H9 (cell line): ENCODE measurements at regions not wholly inside any gene's neighbourhood (a gene's known extent, or its start where the extent isn't known, plus 50 kb on each side); places are given as distances from the start of the nearest gene placed in this dataset.
"Not testable (repeated sequence)": the region's sequence is repeated elsewhere in the genome, so short reads cannot be mapped to it uniquely, and the experiment has no call there.

Experiments used
- DNase-seq: peaks from one replicate; pipeline ENCODE4 v3.0.0-alpha.2; 2017
- H2AFZ ChIP-seq: one replicate; pipeline ENCODE4 v1.6.1; 2013; ENCODE audit warnings: mild to moderate bottlenecking, low read length, control low read depth, moderate library complexity
- H2AK5ac ChIP-seq: 2 replicates; pipeline ENCODE4 v1.6.1; 2013; ENCODE audit warnings: low read length, control low read depth, mixed read lengths; ENCODE audit not compliant: insufficient read length
- H2BK120ac ChIP-seq: one replicate; pipeline ENCODE4 v1.6.1; 2013; ENCODE audit warnings: low read depth, mild to moderate bottlenecking, low read length, control low read depth, inconsistent platforms; ENCODE audit not compliant: poor library complexity, severe bottlenecking
- H2BK12ac ChIP-seq: 2 replicates; pipeline ENCODE4 v1.6.1; 2013; ENCODE audit warnings: low read length, control low read depth, mixed read lengths, low read depth; ENCODE audit not compliant: insufficient read length
- H2BK15ac ChIP-seq: 2 replicates; pipeline ENCODE4 v1.6.1; 2013; ENCODE audit warnings: low read depth, low read length, control low read depth
- H2BK20ac ChIP-seq: one replicate; pipeline ENCODE4 v1.6.1; 2013; ENCODE audit warnings: low read depth, mild to moderate bottlenecking, low read length, control low read depth, inconsistent platforms; ENCODE audit not compliant: poor library complexity, severe bottlenecking
- H2BK5ac ChIP-seq: 2 replicates; pipeline ENCODE4 v1.6.1; 2013; ENCODE audit warnings: low read length, control low read depth, mixed read lengths; ENCODE audit not compliant: insufficient read length
- H3K14ac ChIP-seq: 2 replicates; pipeline ENCODE4 v1.6.1; 2013; ENCODE audit warnings: low read length, control low read depth; ENCODE audit not compliant: insufficient read depth
- H3K18ac ChIP-seq: 2 replicates; pipeline ENCODE4 v1.6.1; 2013; ENCODE audit warnings: low read depth, mild to moderate bottlenecking, mixed read lengths, low read length, control low read depth; ENCODE audit not compliant: insufficient read length
- H3K23ac ChIP-seq: 2 replicates; pipeline ENCODE4 v1.6.1; 2013; ENCODE audit warnings: low read length, control low read depth, mixed read lengths, low read depth; ENCODE audit not compliant: insufficient read length
- H3K23me2 ChIP-seq: 2 replicates; pipeline ENCODE4 v1.6.1; 2013; ENCODE audit warnings: low read depth, mild to moderate bottlenecking, mixed read lengths, low read length, control low read depth; ENCODE audit not compliant: insufficient read length, poor library complexity, severe bottlenecking
- H3K27ac ChIP-seq: 2 replicates; pipeline ENCODE4 v1.5.1; 2013; ENCODE audit warnings: low read length, control low read depth, mixed read lengths, low read depth; ENCODE audit not compliant: insufficient read length
- H3K27me3 ChIP-seq: 2 replicates; pipeline ENCODE4 v1.6.1; 2013; ENCODE audit warnings: low read length, control low read depth, inconsistent platforms; ENCODE audit not compliant: insufficient read depth
- H3K4ac ChIP-seq: 2 replicates; pipeline ENCODE4 v1.6.1; 2013; ENCODE audit warnings: low read depth, mild to moderate bottlenecking, control low read depth, inconsistent platforms, low read length, moderate library complexity
- H3K4me1 ChIP-seq: 2 replicates; pipeline ENCODE4 v1.6.1; 2013; ENCODE audit warnings: low read length, control low read depth, inconsistent platforms; ENCODE audit not compliant: insufficient read depth
- H3K4me2 ChIP-seq: 2 replicates; pipeline ENCODE4 v1.6.1; 2013; ENCODE audit warnings: low read length, control low read depth, mixed read lengths; ENCODE audit not compliant: insufficient read length, insufficient read depth
- H3K56ac ChIP-seq: 2 replicates; pipeline ENCODE4 v1.6.1; 2013; ENCODE audit warnings: low read depth, mild to moderate bottlenecking, mixed read lengths, low read length, control low read depth; ENCODE audit not compliant: insufficient read length
- H3K79me1 ChIP-seq: 2 replicates; pipeline ENCODE4 v1.6.1; 2013; ENCODE audit warnings: low read depth, mild to moderate bottlenecking, moderate library complexity, low read length, control low read depth, inconsistent platforms; ENCODE audit not compliant: insufficient read depth, poor library complexity, severe bottlenecking
- H3K79me2 ChIP-seq: 2 replicates; pipeline ENCODE4 v1.6.1; 2013; ENCODE audit warnings: low read length, control low read depth, inconsistent platforms; ENCODE audit not compliant: insufficient read depth
- H3K9ac ChIP-seq: 2 replicates; pipeline ENCODE4 v1.6.1; 2013; ENCODE audit warnings: low read length, control low read depth, mixed read lengths; ENCODE audit not compliant: insufficient read length; ENCODE audit errors: extremely low read depth
- H3K9me3 ChIP-seq: one replicate; pipeline ENCODE4 v1.6.1; 2013; ENCODE audit warnings: low read depth, low read length, inconsistent platforms; ENCODE audit not compliant: control insufficient read depth
- H3T11ph ChIP-seq: one replicate; pipeline ENCODE4 v1.6.1; 2013; ENCODE audit warnings: mild to moderate bottlenecking, low read length, control low read depth, inconsistent platforms
- H4K20me1 ChIP-seq: one replicate; pipeline ENCODE4 v1.6.1; 2013; ENCODE audit not compliant: control insufficient read depth, insufficient read length, insufficient read depth
- H4K5ac ChIP-seq: 2 replicates; pipeline ENCODE4 v1.6.1; 2013; ENCODE audit warnings: low read depth, mild to moderate bottlenecking, mixed read lengths, low read length, control low read depth; ENCODE audit not compliant: insufficient read length
- H4K8ac ChIP-seq: replicated peaks from 2 replicates; pipeline ENCODE4 v1.6.1; 2013; ENCODE audit warnings: low read length, control low read depth, mixed read lengths, low read depth; ENCODE audit not compliant: insufficient read length
- H4K91ac ChIP-seq: 2 replicates; pipeline ENCODE4 v1.6.1; 2013; ENCODE audit warnings: low read depth, mild to moderate bottlenecking, moderate library complexity, mixed read lengths, low read length, control low read depth; ENCODE audit not compliant: insufficient read length
- H3K27ac Mint-ChIP-seq, 3 experiments: 2 replicates in 2 of 3; 3 replicates in 1 of 3; pipeline ENCODE4 v1.8.0; 2020 to 2021; ENCODE audit warnings: mixed read lengths in 3 of 3, mild to moderate bottlenecking in 1 of 3, moderate library complexity in 1 of 3
- H3K27me3 Mint-ChIP-seq: 2 replicates; pipeline ENCODE4 v1.8.0; 2021; ENCODE audit warnings: low read depth, mild to moderate bottlenecking, moderate library complexity, mixed read lengths
- H3K36me3 Mint-ChIP-seq, 3 experiments: 2 replicates in 2 of 3; 3 replicates in 1 of 3; pipeline ENCODE4 v1.8.0; 2020 to 2021; ENCODE audit warnings: low read depth in 3 of 3, mixed read lengths in 3 of 3; ENCODE audit not compliant: insufficient read depth in 1 of 3
- H3K4me1 Mint-ChIP-seq, 2 experiments: 2 replicates each; pipeline ENCODE4 v1.8.0; 2020; ENCODE audit warnings: mixed read lengths in 2 of 2
- H3K4me3 Mint-ChIP-seq, 2 experiments: 2 replicates in 1 of 2; 3 replicates in 1 of 2; pipeline ENCODE4 v1.8.0; 2020 to 2021; ENCODE audit warnings: mild to moderate bottlenecking in 2 of 2, mixed read lengths in 2 of 2, moderate library complexity in 1 of 2
- H3K9me3 Mint-ChIP-seq, 2 experiments: 2 replicates in 1 of 2; 3 replicates in 1 of 2; pipeline ENCODE4 v1.8.0; 2020; ENCODE audit warnings: mild to moderate bottlenecking in 2 of 2, mixed read lengths in 2 of 2, moderate library complexity in 1 of 2
- WGBS: extraction: QIAGEN DNeasy Blood & Tissue Kit; methylation state at CpG from one replicate; pipeline ENCODE4 v1.1.7; 2013; ENCODE audit warnings: missing lambda C conversion rate, low lambda C conversion rate, mixed read lengths; ENCODE audit not compliant: insufficient read length; ENCODE audit errors: extremely low coverage; 5-methylcytosine and 5-hydroxymethylcytosine counted together
- TF ChIP-seq, protein P1 (sequence below): fragments of 200-600 bp; sonication (generic); conservative IDR thresholded peaks from 3 replicates; pipeline ENCODE4 v1.8.0; 2021; ENCODE audit warnings: antibody characterized with exemption, mild to moderate bottlenecking

DNA sequence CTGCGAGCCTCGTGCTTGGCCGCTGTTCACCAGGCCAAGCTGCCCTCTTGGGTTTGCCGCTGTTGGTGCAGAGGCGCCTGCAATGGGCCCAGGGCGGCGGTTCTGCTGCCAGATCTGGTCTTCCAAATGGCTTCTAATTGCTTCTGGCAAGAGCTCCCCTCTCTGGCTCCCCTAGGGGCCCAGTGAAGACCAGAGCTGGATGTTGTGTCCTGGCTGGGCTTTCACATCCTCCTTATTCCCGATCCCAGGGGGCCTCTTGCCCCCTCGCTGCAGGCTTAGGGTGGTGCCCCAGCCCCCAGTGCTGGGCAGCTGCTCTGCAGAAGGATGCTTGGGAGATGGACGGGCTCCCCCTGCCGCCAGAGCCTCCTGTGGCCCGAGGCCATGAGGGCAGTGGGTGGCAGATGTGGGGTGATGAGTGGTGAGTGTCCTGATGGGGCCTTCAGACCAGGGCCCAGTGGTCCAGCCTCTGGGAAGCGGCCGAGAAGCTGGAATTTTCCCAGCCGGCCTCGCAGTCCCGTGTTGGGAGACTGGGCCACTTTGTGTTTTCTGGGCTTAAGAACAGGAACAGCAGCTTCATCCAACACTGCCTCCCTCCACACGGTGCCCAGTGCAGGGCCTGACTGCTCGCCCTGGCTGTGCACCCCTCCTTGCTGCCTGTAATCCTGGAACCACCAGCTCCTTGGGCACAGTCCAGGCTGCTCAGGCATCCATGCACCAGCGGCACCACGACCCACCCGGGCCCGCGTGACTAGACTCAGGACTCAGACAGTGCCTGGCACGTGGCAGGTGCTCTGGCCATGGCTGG is 194.8 kb downstream of the LAT start:
- H3K14ac ChIP-seq, H4K8ac ChIP-seq, H4K20me1 ChIP-seq, H3K9me3 ChIP-seq, H3K23ac ChIP-seq, H3K27me3 Mint-ChIP-seq, H2AK5ac ChIP-seq, H2BK12ac ChIP-seq, H3K4me2 ChIP-seq, H3K36me3 Mint-ChIP-seq, H3K56ac ChIP-seq, H2AFZ ChIP-seq, H2BK20ac ChIP-seq, H3K27ac Mint-ChIP-seq, H3K9ac ChIP-seq, H3K4me1 Mint-ChIP-seq, H3K4me1 ChIP-seq, H3K79me1 ChIP-seq, H3K9me3 Mint-ChIP-seq, H3K79me2 ChIP-seq, H3K18ac ChIP-seq, H3K27me3 ChIP-seq, H3K23me2 ChIP-seq, H4K91ac ChIP-seq, H2BK5ac ChIP-seq, H3T11ph ChIP-seq, H3K27ac ChIP-seq, H2BK15ac ChIP-seq, H4K5ac ChIP-seq, H2BK120ac ChIP-seq, H3K4ac ChIP-seq, H3K4me3 Mint-ChIP-seq: not testable (repeated sequence)
- TF ChIP-seq, protein P1, sequence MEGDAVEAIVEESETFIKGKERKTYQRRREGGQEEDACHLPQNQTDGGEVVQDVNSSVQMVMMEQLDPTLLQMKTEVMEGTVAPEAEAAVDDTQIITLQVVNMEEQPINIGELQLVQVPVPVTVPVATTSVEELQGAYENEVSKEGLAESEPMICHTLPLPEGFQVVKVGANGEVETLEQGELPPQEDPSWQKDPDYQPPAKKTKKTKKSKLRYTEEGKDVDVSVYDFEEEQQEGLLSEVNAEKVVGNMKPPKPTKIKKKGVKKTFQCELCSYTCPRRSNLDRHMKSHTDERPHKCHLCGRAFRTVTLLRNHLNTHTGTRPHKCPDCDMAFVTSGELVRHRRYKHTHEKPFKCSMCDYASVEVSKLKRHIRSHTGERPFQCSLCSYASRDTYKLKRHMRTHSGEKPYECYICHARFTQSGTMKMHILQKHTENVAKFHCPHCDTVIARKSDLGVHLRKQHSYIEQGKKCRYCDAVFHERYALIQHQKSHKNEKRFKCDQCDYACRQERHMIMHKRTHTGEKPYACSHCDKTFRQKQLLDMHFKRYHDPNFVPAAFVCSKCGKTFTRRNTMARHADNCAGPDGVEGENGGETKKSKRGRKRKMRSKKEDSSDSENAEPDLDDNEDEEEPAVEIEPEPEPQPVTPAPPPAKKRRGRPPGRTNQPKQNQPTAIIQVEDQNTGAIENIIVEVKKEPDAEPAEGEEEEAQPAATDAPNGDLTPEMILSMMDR, result peak; percentile 43; the same call in 1 of the 3 replicates
- no CpG with 5 or more reads among the region's 25 CpGs for WGBS
- peak; percentile 66 for DNase-seq

DNA sequence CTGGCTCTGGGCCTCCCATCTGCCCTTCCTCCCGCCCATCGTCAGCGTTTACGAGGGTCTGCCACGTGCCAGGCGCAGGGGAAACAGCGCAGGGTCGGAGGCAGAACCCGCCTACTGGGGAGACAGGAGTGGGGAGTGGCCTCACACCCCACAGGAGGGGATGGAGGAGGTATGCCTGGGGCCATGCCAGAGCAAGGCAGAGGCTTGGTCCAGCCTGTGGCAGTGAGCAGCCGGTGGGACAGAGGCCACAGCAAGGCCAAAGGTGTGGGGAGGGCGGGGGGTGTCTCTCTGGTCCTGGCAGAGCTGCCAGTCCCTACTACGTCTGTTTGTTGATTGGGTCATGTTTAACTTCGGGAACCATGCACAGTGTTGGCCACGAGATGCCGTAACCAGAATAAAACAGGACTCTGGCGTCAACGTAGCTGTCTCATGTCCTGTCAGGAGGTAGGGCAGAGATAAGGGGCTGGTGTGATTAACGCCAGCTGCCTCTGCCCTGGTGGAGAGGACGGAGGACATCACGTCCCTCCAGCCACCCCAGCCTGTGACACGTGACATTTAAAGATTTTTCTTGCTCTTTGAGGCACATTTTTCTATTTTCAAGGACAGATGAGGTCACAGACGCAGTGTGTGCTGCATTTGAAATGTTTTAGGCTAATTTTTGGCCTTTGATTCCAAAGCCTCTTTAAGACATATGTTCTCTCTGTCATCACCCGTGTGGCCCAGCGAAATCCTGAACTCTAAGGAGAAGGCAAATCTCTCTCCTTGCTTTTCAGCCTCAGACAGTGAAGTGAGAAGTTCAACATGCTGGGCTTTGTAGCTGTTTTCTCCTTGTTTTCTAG is 193.3 kb downstream of the LAT start:
- not testable (repeated sequence) for H3K9me3 Mint-ChIP-seq, H2AFZ ChIP-seq, H3K79me2 ChIP-seq, H3K4me1 Mint-ChIP-seq, H4K5ac ChIP-seq, H3K14ac ChIP-seq, H2BK12ac ChIP-seq, H3K23me2 ChIP-seq, H3K23ac ChIP-seq, H3K4ac ChIP-seq, H3K27me3 ChIP-seq, H3K36me3 Mint-ChIP-seq, H3K4me3 Mint-ChIP-seq, H2BK20ac ChIP-seq, H3K4me1 ChIP-seq, H4K20me1 ChIP-seq, H2BK15ac ChIP-seq, H3K9me3 ChIP-seq, H2AK5ac ChIP-seq, H3K9ac ChIP-seq, H3K18ac ChIP-seq, H4K8ac ChIP-seq, H3K4me2 ChIP-seq, DNase-seq, H2BK120ac ChIP-seq, H3K27me3 Mint-ChIP-seq, H3T11ph ChIP-seq, H3K27ac ChIP-seq, H3K56ac ChIP-seq, H2BK5ac ChIP-seq, H3K79me1 ChIP-seq, H4K91ac ChIP-seq
- H3K27ac Mint-ChIP-seq, result peak overlapping the region in 1 of 3 experiments; percentile 55; a peak in 1 of 7 replicates
- WGBS, result no CpG with 5 or more reads among the region's 24 CpGs
